Renal cortical epithelial cell (primary cell): ENCODE measurements at regions not wholly inside any gene's neighbourhood (a gene's known extent, or its start where the extent isn't known, plus 50 kb on each side); places are given as distances from the start of the nearest gene placed in this dataset.
"Not testable (repeated sequence)": the region's sequence is repeated elsewhere in the genome, so short reads cannot be mapped to it uniquely, and the experiment has no call there.

ENCODE experiments used
- DNase-seq: peaks from one replicate; pipeline ENCODE4 v3.0.0-alpha.2; 2011; ENCODE audit warnings: low read depth

- peak; percentile 86 for DNase-seq
These were observed 201.2 kb downstream of the BCHE start for GRCh38 chr3:165635791-165636683.

GRCh38 chr3:165624761-165625160 lies 212.5 kb downstream of the BCHE start:
- DNase-seq, result no peak

GRCh38 chr3:165622356-165622755 lies 214.9 kb downstream of the BCHE start:
- DNase-seq, result no peak

- DNase-seq, result no peak
These were observed 218.2 kb downstream of the BCHE start for GRCh38 chr3:165619069-165619468.

GRCh38 chr3:165617134-165617533 lies 220.1 kb downstream of the BCHE start:
- DNase-seq, result no peak

- no peak for DNase-seq
These were observed 222.9 kb downstream of the BCHE start for GRCh38 chr3:165614337-165614736.

GRCh38 chr3:165613014-165613413 lies 224.2 kb downstream of the BCHE start:
- DNase-seq, result no peak

GRCh38 chr3:165607221-165607620 lies 230.0 kb downstream of the BCHE start:
- no peak for DNase-seq

- no peak for DNase-seq
These were observed 234.0 kb downstream of the BCHE start for GRCh38 chr3:165603196-165603595.

- DNase-seq, result not testable (repeated sequence)
These were observed 264.7 kb downstream of the BCHE start for GRCh38 chr3:165572566-165572965.

- DNase-seq, result no peak
These were observed 268.2 kb downstream of the BCHE start for GRCh38 chr3:165568907-165569462.

- no peak for DNase-seq
These were observed 281.4 kb downstream of the BCHE start for GRCh38 chr3:165555785-165556184.

GRCh38 chr3:165553371-165553770 lies 283.9 kb downstream of the BCHE start:
- DNase-seq, result no peak

GRCh38 chr3:165549665-165550064 lies 287.6 kb downstream of the BCHE start:
- DNase-seq, result no peak

- no peak for DNase-seq
These were observed 288.2 kb downstream of the BCHE start for GRCh38 chr3:165549037-165549436.

GRCh38 chr3:165545059-165545458 lies 292.2 kb downstream of the BCHE start:
- no peak for DNase-seq

GRCh38 chr3:165544432-165544831 lies 292.8 kb downstream of the BCHE start:
- no peak for DNase-seq

GRCh38 chr3:165538166-165538565 lies 299.1 kb downstream of the BCHE start:
- no peak for DNase-seq

- no peak for DNase-seq
These were observed 304.4 kb downstream of the BCHE start for GRCh38 chr3:165532851-165533250.

- DNase-seq, result no peak
These were observed 307.8 kb downstream of the BCHE start for GRCh38 chr3:165529451-165529850.

GRCh38 chr3:165526367-165526766 lies 310.9 kb downstream of the BCHE start:
- no peak for DNase-seq

- DNase-seq, result peak; percentile 78
These were observed 313.4 kb downstream of the BCHE start for GRCh38 chr3:165523801-165524200.

GRCh38 chr3:165522386-165522785 lies 314.8 kb downstream of the BCHE start:
- no peak for DNase-seq
